ENCODE measurements at regions not wholly inside any gene's neighbourhood (a gene's known extent, or its start where the extent isn't known, plus 50 kb on each side); places are given as distances from the start of the nearest gene placed in this dataset.

GRCh38 chr13:63605962-63606361, 2190.3 kb upstream of the PCDH20 start:
- POLR2A ChIA-PET = no interaction called here
- Histone ChIP-seq H3K4me3 (ENCODE audit: low read depth, low read length) (no peak overlapping the region), H3K27me3 (ENCODE audit: control insufficient read depth, insufficient read depth, low read length) (no peaks in the 10 kb centered on the region), H3K27ac (ENCODE audit: low read depth, low read length) (no peak overlapping the region), H3K9me3 (ENCODE audit: control insufficient read depth, insufficient read depth, low read length) (peaks cover 6% of the 10 kb centered on the region; the same call in 1 of the 2 replicates)
- no peak for TF ChIP-seq CTCF (IDR thresholded peaks at IDR 0.05; ENCODE audit: low read depth, low read length)
- no peak for DNase-seq (ENCODE audit: low read depth, low spot score)
- CTCF ChIA-PET = no interaction called here

- Histone ChIP-seq H3K4me3 (ENCODE audit: low read depth, low read length) (no peak overlapping the region), H3K27ac (ENCODE audit: low read depth, low read length) (no peak overlapping the region), H3K9me3 (ENCODE audit: control insufficient read depth, insufficient read depth, low read length) (peaks cover 6% of the 10 kb centered on the region; the same call in 1 of the 2 replicates), H3K27me3 (ENCODE audit: control insufficient read depth, insufficient read depth, low read length) (no peaks in the 10 kb centered on the region)
- TF ChIP-seq CTCF (IDR thresholded peaks at IDR 0.05; ENCODE audit: low read depth, low read length) = no peak
- ChIA-PET CTCF (no interaction called here), POLR2A (no interaction called here)
- DNase-seq (ENCODE audit: low read depth, low spot score) = no peak
Observed at GRCh38 chr13:63605403-63605802, 2189.8 kb upstream of the PCDH20 start.

GRCh38 chr13:63595811-63596210, 2180.2 kb upstream of the PCDH20 start:
- no peak for TF ChIP-seq CTCF (IDR thresholded peaks at IDR 0.05; ENCODE audit: low read depth, low read length)
- CTCF ChIA-PET = no interaction called here
- H3K27me3 ChIP-seq (ENCODE audit: control insufficient read depth, insufficient read depth, low read length) = no peaks in the 10 kb centered on the region

GRCh38 chr13:63586467-63586866, 2170.8 kb upstream of the PCDH20 start:
- Histone ChIP-seq H3K9me3 (ENCODE audit: control insufficient read depth, insufficient read depth, low read length) (no peaks in the 10 kb centered on the region), H3K27ac (ENCODE audit: low read depth, low read length) (no peak overlapping the region), H3K4me3 (ENCODE audit: low read depth, low read length) (no peak overlapping the region), H3K27me3 (ENCODE audit: control insufficient read depth, insufficient read depth, low read length) (no peaks in the 10 kb centered on the region)
- ChIA-PET POLR2A (no interaction called here), CTCF (no interaction called here)
- no peak for TF ChIP-seq CTCF (IDR thresholded peaks at IDR 0.05; ENCODE audit: low read depth, low read length)
- DNase-seq (ENCODE audit: low read depth, low spot score) = no peak

More at GRCh38 chr13:63595811-63596210, 2180.2 kb upstream of the PCDH20 start:
- DNase-seq (ENCODE audit: low read depth, low spot score) = no peak
- Histone ChIP-seq H3K9me3 (ENCODE audit: control insufficient read depth, insufficient read depth, low read length) (no peaks in the 10 kb centered on the region; the same call in 1 of the 2 replicates), H3K4me3 (ENCODE audit: low read depth, low read length) (no peak overlapping the region), H3K27ac (ENCODE audit: low read depth, low read length) (no peak overlapping the region)
- POLR2A ChIA-PET = no interaction called here

GRCh38 chr13:63578796-63579195, 2163.1 kb upstream of the PCDH20 start:
- POLR2A ChIA-PET = no interaction called here
- no peaks in the 10 kb centered on the region for H3K27me3 ChIP-seq (ENCODE audit: control insufficient read depth, insufficient read depth, low read length)
- H3K9me3 ChIP-seq (ENCODE audit: control insufficient read depth, insufficient read depth, low read length) = no peaks in the 10 kb centered on the region
- no peak for DNase-seq (ENCODE audit: low read depth, low spot score)
- no peak overlapping the region for H3K27ac ChIP-seq (ENCODE audit: low read depth, low read length)
- no peak for TF ChIP-seq CTCF (IDR thresholded peaks at IDR 0.05; ENCODE audit: low read depth, low read length)
- no peak overlapping the region for H3K4me3 ChIP-seq (ENCODE audit: low read depth, low read length)
- CTCF ChIA-PET = no interaction called here

All from AG04450 (cell line).